HFFc6 (cell line): ENCODE measurements at regions not wholly inside any gene's neighbourhood (a gene's known extent, or its start where the extent isn't known, plus 50 kb on each side); places are given as distances from the start of the nearest gene placed in this dataset.

Experiments used
- DNase-seq: peaks from one replicate; pipeline ENCODE4 v3.0.0-alpha.2; 2018
- H3K27ac Mint-ChIP-seq: 2 replicates; pipeline ENCODE4 v1.8.0; 2020; ENCODE audit warnings: mild to moderate bottlenecking, mixed read lengths
- H3K27me3 Mint-ChIP-seq: 2 replicates; pipeline ENCODE4 v1.8.0; 2021; ENCODE audit warnings: mild to moderate bottlenecking, moderate library complexity, mixed read lengths; ENCODE audit not compliant: insufficient read depth
- H3K36me3 Mint-ChIP-seq: 2 replicates; pipeline ENCODE4 v1.8.0; 2021; ENCODE audit warnings: low read depth, mixed read lengths
- H3K4me1 Mint-ChIP-seq: 2 replicates; pipeline ENCODE4 v1.8.0; 2020; ENCODE audit warnings: low read depth, mixed read lengths
- H3K4me3 Mint-ChIP-seq: 2 replicates; pipeline ENCODE4 v1.8.0; 2020; ENCODE audit warnings: mild to moderate bottlenecking, moderate library complexity, mixed read lengths
- H3K9me3 Mint-ChIP-seq: 2 replicates; pipeline ENCODE4 v1.8.0; 2020; ENCODE audit warnings: mild to moderate bottlenecking, mixed read lengths
- CTCF ChIP-seq: fragments of 200-600 bp; sonication (generic); IDR thresholded peaks from 2 replicates; pipeline ENCODE4 v1.5.0; 2021; ENCODE audit warnings: antibody characterized with exemption, mild to moderate bottlenecking

- DNase-seq, result no peak
- H3K9me3 Mint-ChIP-seq, result peaks cover 13% of the 10 kb centered on the region
- H3K27ac Mint-ChIP-seq, result no peak overlapping the region
- peaks cover 19% of the 10 kb centered on the region for H3K36me3 Mint-ChIP-seq
- peaks cover 2% of the 10 kb centered on the region for H3K27me3 Mint-ChIP-seq
- no peak for TF ChIP-seq CTCF
- peaks cover 37% of the 10 kb centered on the region for H3K4me1 Mint-ChIP-seq
- no peak overlapping the region for H3K4me3 Mint-ChIP-seq
Observed at GRCh38 chr9:134533850-134534588, 107.6 kb upstream of the COL5A1 start.

- no peak for DNase-seq
- H3K27ac Mint-ChIP-seq, result peak overlapping the region; percentile 26; the same call in 1 of the 2 replicates
- peaks cover 37% of the 10 kb centered on the region for H3K4me1 Mint-ChIP-seq
- H3K4me3 Mint-ChIP-seq, result no peak overlapping the region
- peaks cover 16% of the 10 kb centered on the region for H3K36me3 Mint-ChIP-seq
- H3K9me3 Mint-ChIP-seq, result peaks cover 13% of the 10 kb centered on the region
- peaks cover 2% of the 10 kb centered on the region for H3K27me3 Mint-ChIP-seq
- TF ChIP-seq CTCF, result no peak
Observed at GRCh38 chr9:134534661-134535080, 106.9 kb upstream of the COL5A1 start.

- Mint-ChIP-seq H3K27ac (no peak overlapping the region; the same call in 1 of the 2 replicates), H3K27me3 (peaks cover 2% of the 10 kb centered on the region), H3K9me3 (peaks cover 8% of the 10 kb centered on the region), H3K4me3 (peak overlapping the region; percentile 26; the same call in 1 of the 2 replicates), H3K4me1 (peaks cover 37% of the 10 kb centered on the region), H3K36me3 (peaks cover 11% of the 10 kb centered on the region)
- DNase-seq, result no peak
- no peak for TF ChIP-seq CTCF
Observed at GRCh38 chr9:134535171-134535570, 106.4 kb upstream of the COL5A1 start.

- TF ChIP-seq CTCF, result no peak
- no peaks in the 10 kb centered on the region for H3K9me3 Mint-ChIP-seq
- peaks cover 2% of the 10 kb centered on the region; the same call in 1 of the 2 replicates for H3K27me3 Mint-ChIP-seq
- no peaks in the 10 kb centered on the region; the same call in 1 of the 2 replicates for H3K36me3 Mint-ChIP-seq
- H3K4me3 Mint-ChIP-seq, result peak overlapping the region; percentile 60
- peaks cover 37% of the 10 kb centered on the region for H3K4me1 Mint-ChIP-seq
- peak overlapping the region; percentile 74 for H3K27ac Mint-ChIP-seq
- DNase-seq, result peak; percentile 55
Observed at GRCh38 chr9:134536101-134536900, 105.3 kb upstream of the COL5A1 start.

- H3K27me3 Mint-ChIP-seq, result peaks cover 2% of the 10 kb centered on the region; the same call in 1 of the 2 replicates
- H3K9me3 Mint-ChIP-seq, result no peaks in the 10 kb centered on the region
- no peaks in the 10 kb centered on the region for H3K36me3 Mint-ChIP-seq
- DNase-seq, result no peak
- H3K27ac Mint-ChIP-seq, result peak overlapping the region; percentile 74
- peaks cover 37% of the 10 kb centered on the region for H3K4me1 Mint-ChIP-seq
- peak overlapping the region; percentile 60 for H3K4me3 Mint-ChIP-seq
- no peak for TF ChIP-seq CTCF
Observed at GRCh38 chr9:134536931-134537330, 104.7 kb upstream of the COL5A1 start.
